SK-N-SH treated with all-trans-retinoic acid at 6 μM for 48 hours (cell line): ENCODE measurements at regions not wholly inside any gene's neighbourhood (a gene's known extent, or its start where the extent isn't known, plus 50 kb on each side); places are given as distances from the start of the nearest gene placed in this dataset.

Experiments
- ATAC-seq: fragments of 200-7000 bp; cut with Tn5 transposase; 3 replicates; pipeline ENCODE4 v1.9.1; 2020; ENCODE audit warnings: mild to moderate bottlenecking, moderate library complexity
- ARNTL ChIP-seq: fragments of 450-650 bp; formaldehyde crosslinking; IDR thresholded peaks from 2 replicates; pipeline ENCODE4 v1.5.0; 2020; ENCODE audit warnings: low read depth, mild to moderate bottlenecking, moderate library complexity, borderline replicate concordance
- BACH2 ChIP-seq: fragments of 250-450 bp; sonication (Bioruptor Pico); IDR thresholded peaks from 2 replicates; pipeline ENCODE4 v1.9.0; 2021; ENCODE audit warnings: mild to moderate bottlenecking, borderline replicate concordance
- ESRRG ChIP-seq: fragments of 250-450 bp; sonication (Bioruptor Pico); IDR thresholded peaks from 2 replicates; pipeline ENCODE4 v1.6.1; 2021; ENCODE audit warnings: mild to moderate bottlenecking
- GLIS3 ChIP-seq: fragments of 250-450 bp; sonication (Bioruptor Pico); IDR thresholded peaks from 2 replicates; pipeline ENCODE4 v1.5.0; 2020; ENCODE audit warnings: mild to moderate bottlenecking, moderate library complexity
- ISL1 ChIP-seq: fragments of 250-450 bp; sonication (Bioruptor Pico); IDR thresholded peaks from 2 replicates; pipeline ENCODE4 v2.1.2; 2022; ENCODE audit warnings: mild to moderate bottlenecking, moderate library complexity
- OSR1 ChIP-seq: fragments of 250-450 bp; sonication (Bioruptor Pico); IDR thresholded peaks from 2 replicates; pipeline ENCODE4 v1.8.0; 2022; ENCODE audit warnings: moderate library complexity, mild to moderate bottlenecking, inconsistent platforms
- PPARA ChIP-seq: fragments of 250-450 bp; sonication (Bioruptor Pico); IDR thresholded peaks from 2 replicates; pipeline ENCODE4 v1.5.0; 2020; ENCODE audit warnings: mild to moderate bottlenecking, borderline replicate concordance
- RARB ChIP-seq: fragments of 250-450 bp; sonication (Bioruptor Pico); IDR thresholded peaks from 2 replicates; pipeline ENCODE4 v1.8.0; 2021; ENCODE audit warnings: mild to moderate bottlenecking, moderate library complexity
- SNAI2 ChIP-seq: fragments of 250-450 bp; sonication (Bioruptor Pico); IDR thresholded peaks from 2 replicates; pipeline ENCODE4 v1.5.0; 2020; ENCODE audit warnings: mild to moderate bottlenecking, moderate library complexity
- TCF4 ChIP-seq: fragments of 250-450 bp; sonication (Bioruptor Pico); IDR thresholded peaks from 2 replicates; pipeline ENCODE4 v1.8.0; 2021; ENCODE audit warnings: mild to moderate bottlenecking, moderate library complexity, borderline replicate concordance
- TOX ChIP-seq: fragments of 250-450 bp; sonication (Bioruptor Pico); IDR thresholded peaks from 2 replicates; pipeline ENCODE4 v1.8.0; 2021; ENCODE audit warnings: mild to moderate bottlenecking, moderate library complexity, borderline replicate concordance
- ZC3H10 ChIP-seq: fragments of 250-450 bp; sonication (Bioruptor Pico); IDR thresholded peaks from 2 replicates; pipeline ENCODE4 v1.5.1; 2021; ENCODE audit warnings: mild to moderate bottlenecking, moderate library complexity
- ZFP3 ChIP-seq: fragments of 250-450 bp; sonication (Bioruptor Pico); IDR thresholded peaks from 2 replicates; pipeline ENCODE4 v1.5.0; 2020; ENCODE audit warnings: mild to moderate bottlenecking, moderate library complexity
- ZFP30 ChIP-seq: fragments of 450-650 bp; formaldehyde crosslinking; IDR thresholded peaks from 2 replicates; pipeline ENCODE4 v1.5.0; 2022; ENCODE audit warnings: mild to moderate bottlenecking, moderate library complexity
- ZNF565 ChIP-seq: fragments of 450-650 bp; formaldehyde crosslinking; conservative IDR thresholded peaks from 2 replicates; pipeline ENCODE4 v1.5.0; 2020; ENCODE audit warnings: low read depth, mild to moderate bottlenecking, moderate library complexity
- ZNF70 ChIP-seq: fragments of 450-650 bp; formaldehyde crosslinking; IDR thresholded peaks from 2 replicates; pipeline ENCODE4 v1.5.0; 2020; ENCODE audit warnings: mild to moderate bottlenecking, moderate library complexity
- ZNF8 ChIP-seq: fragments of 450-650 bp; formaldehyde crosslinking; IDR thresholded peaks from 2 replicates; pipeline ENCODE4 v1.5.0; 2020; ENCODE audit warnings: mild to moderate bottlenecking, moderate library complexity
- TF ChIP-seq, protein P1 (sequence below): fragments of 250-450 bp; sonication (Bioruptor Pico); IDR thresholded peaks from 2 replicates; pipeline ENCODE4 v1.8.0; 2020; ENCODE audit warnings: mild to moderate bottlenecking, moderate library complexity, borderline replicate concordance
- TF ChIP-seq, protein P2 (sequence below): fragments of 250-450 bp; sonication (Bioruptor Pico); IDR thresholded peaks from 2 replicates; pipeline ENCODE4 v1.5.1; 2021; ENCODE audit warnings: mild to moderate bottlenecking, moderate library complexity
- TF ChIP-seq, protein P3 (sequence below): fragments of 250-450 bp; sonication (Bioruptor Pico); IDR thresholded peaks from 2 replicates; pipeline ENCODE4 v1.5.0; 2020; ENCODE audit warnings: mild to moderate bottlenecking, moderate library complexity
- TF ChIP-seq, protein P4 (sequence below): fragments of 250-450 bp; sonication (Bioruptor Pico); IDR thresholded peaks from 2 replicates; pipeline ENCODE4 v1.8.0; 2021; ENCODE audit warnings: low read depth, mild to moderate bottlenecking, moderate library complexity, borderline replicate concordance
- TF ChIP-seq, protein P5 (sequence below): fragments of 250-450 bp; sonication (Bioruptor Pico); IDR thresholded peaks from 2 replicates; pipeline ENCODE4 v1.5.1; 2020; ENCODE audit warnings: low read depth, mild to moderate bottlenecking, moderate library complexity

DNA sequence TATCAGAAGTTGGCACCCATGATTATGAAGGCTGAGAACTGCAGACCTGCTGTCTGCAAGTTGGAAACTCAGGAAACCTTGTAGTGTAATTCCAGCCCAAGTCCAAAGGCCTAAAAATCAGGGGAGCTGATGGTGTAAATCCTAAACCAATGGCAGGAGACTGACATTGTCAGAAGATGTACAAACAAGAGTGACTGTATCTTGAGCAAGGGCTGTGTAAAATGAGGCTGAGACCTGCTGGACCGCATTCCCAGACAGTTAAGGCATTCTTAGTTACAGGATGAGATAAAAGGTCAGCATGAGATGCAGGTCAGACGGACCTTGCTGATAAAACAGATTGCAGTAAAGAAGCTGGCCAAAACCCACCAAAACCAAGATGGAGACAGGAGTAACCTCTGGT is 147.7 kb downstream of the COG6 start:
- TF ChIP-seq ISL1 (no peak), SNAI2 (CRISPR knock-in tag) (no peak), ZC3H10 (CRISPR knock-in tag) (no peak), ZNF8 (CRISPR knock-in tag) (no peak), RARB (CRISPR knock-in tag) (no peak), TOX (no peak), GLIS3 (CRISPR knock-in tag) (no peak), OSR1 (no peak), ZFP30 (CRISPR knock-in tag) (no peak)
- TF ChIP-seq, protein P1, sequence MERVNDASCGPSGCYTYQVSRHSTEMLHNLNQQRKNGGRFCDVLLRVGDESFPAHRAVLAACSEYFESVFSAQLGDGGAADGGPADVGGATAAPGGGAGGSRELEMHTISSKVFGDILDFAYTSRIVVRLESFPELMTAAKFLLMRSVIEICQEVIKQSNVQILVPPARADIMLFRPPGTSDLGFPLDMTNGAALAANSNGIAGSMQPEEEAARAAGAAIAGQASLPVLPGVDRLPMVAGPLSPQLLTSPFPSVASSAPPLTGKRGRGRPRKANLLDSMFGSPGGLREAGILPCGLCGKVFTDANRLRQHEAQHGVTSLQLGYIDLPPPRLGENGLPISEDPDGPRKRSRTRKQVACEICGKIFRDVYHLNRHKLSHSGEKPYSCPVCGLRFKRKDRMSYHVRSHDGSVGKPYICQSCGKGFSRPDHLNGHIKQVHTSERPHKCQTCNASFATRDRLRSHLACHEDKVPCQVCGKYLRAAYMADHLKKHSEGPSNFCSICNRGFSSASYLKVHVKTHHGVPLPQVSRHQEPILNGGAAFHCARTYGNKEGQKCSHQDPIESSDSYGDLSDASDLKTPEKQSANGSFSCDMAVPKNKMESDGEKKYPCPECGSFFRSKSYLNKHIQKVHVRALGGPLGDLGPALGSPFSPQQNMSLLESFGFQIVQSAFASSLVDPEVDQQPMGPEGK (CRISPR knock-in tag): no peak
- TF ChIP-seq, protein P2, sequence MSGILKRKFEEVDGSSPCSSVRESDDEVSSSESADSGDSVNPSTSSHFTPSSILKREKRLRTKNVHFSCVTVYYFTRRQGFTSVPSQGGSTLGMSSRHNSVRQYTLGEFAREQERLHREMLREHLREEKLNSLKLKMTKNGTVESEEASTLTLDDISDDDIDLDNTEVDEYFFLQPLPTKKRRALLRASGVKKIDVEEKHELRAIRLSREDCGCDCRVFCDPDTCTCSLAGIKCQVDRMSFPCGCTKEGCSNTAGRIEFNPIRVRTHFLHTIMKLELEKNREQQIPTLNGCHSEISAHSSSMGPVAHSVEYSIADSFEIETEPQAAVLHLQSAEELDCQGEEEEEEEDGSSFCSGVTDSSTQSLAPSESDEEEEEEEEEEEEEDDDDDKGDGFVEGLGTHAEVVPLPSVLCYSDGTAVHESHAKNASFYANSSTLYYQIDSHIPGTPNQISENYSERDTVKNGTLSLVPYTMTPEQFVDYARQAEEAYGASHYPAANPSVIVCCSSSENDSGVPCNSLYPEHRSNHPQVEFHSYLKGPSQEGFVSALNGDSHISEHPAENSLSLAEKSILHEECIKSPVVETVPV (CRISPR knock-in tag): no peak
- TF ChIP-seq, protein P3, sequence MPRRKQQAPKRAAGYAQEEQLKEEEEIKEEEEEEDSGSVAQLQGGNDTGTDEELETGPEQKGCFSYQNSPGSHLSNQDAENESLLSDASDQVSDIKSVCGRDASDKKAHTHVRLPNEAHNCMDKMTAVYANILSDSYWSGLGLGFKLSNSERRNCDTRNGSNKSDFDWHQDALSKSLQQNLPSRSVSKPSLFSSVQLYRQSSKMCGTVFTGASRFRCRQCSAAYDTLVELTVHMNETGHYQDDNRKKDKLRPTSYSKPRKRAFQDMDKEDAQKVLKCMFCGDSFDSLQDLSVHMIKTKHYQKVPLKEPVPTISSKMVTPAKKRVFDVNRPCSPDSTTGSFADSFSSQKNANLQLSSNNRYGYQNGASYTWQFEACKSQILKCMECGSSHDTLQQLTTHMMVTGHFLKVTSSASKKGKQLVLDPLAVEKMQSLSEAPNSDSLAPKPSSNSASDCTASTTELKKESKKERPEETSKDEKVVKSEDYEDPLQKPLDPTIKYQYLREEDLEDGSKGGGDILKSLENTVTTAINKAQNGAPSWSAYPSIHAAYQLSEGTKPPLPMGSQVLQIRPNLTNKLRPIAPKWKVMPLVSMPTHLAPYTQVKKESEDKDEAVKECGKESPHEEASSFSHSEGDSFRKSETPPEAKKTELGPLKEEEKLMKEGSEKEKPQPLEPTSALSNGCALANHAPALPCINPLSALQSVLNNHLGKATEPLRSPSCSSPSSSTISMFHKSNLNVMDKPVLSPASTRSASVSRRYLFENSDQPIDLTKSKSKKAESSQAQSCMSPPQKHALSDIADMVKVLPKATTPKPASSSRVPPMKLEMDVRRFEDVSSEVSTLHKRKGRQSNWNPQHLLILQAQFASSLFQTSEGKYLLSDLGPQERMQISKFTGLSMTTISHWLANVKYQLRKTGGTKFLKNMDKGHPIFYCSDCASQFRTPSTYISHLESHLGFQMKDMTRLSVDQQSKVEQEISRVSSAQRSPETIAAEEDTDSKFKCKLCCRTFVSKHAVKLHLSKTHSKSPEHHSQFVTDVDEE (CRISPR knock-in tag): no peak
- TF ChIP-seq, all 23 proteins: peak for 0
- ATAC-seq: no peak

DNA sequence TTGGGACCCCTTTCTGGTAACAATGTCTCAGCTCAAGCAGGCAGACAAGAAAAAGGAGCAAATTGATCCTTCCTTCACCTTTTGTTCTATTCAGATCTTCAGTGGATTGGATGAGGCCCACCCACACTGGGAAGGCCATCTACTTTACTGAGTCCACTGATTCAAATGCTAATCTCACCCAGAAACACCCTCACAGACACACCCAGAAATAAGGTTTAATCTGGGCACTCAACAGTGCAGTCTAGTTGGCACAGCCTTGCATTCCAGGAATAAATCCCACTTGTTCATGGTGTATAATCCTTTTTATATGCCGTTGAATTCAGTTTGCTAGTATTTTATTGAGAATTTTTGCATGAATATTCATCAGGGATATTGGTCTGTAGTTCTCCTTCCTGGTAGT is 148.4 kb downstream of the COG6 start:
- no peak for ATAC-seq

More for the DNA sequence above, 148.4 kb downstream of the COG6 start:
- TF ChIP-seq SNAI2 (CRISPR knock-in tag) (no peak), ISL1 (no peak), TOX (no peak), GLIS3 (CRISPR knock-in tag) (no peak), ZFP3 (CRISPR knock-in tag) (no peak), TCF4 (no peak), BACH2 (no peak), ZNF565 (CRISPR knock-in tag) (no peak), ESRRG (CRISPR knock-in tag) (no peak), ZNF70 (no peak), ZFP30 (CRISPR knock-in tag) (no peak), RARB (CRISPR knock-in tag) (no peak), PPARA (CRISPR knock-in tag) (no peak), ARNTL (no peak), OSR1 (no peak)
- TF ChIP-seq, protein P4, sequence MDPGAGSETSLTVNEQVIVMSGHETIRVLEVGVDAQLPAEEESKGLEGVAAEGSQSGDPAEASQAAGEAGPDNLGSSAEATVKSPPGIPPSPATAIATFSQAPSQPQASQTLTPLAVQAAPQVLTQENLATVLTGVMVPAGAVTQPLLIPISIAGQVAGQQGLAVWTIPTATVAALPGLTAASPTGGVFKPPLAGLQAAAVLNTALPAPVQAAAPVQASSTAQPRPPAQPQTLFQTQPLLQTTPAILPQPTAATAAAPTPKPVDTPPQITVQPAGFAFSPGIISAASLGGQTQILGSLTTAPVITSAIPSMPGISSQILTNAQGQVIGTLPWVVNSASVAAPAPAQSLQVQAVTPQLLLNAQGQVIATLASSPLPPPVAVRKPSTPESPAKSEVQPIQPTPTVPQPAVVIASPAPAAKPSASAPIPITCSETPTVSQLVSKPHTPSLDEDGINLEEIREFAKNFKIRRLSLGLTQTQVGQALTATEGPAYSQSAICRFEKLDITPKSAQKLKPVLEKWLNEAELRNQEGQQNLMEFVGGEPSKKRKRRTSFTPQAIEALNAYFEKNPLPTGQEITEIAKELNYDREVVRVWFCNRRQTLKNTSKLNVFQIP (CRISPR knock-in tag): no peak
- TF ChIP-seq, protein P2 (CRISPR knock-in tag): no peak
- TF ChIP-seq, protein P5, sequence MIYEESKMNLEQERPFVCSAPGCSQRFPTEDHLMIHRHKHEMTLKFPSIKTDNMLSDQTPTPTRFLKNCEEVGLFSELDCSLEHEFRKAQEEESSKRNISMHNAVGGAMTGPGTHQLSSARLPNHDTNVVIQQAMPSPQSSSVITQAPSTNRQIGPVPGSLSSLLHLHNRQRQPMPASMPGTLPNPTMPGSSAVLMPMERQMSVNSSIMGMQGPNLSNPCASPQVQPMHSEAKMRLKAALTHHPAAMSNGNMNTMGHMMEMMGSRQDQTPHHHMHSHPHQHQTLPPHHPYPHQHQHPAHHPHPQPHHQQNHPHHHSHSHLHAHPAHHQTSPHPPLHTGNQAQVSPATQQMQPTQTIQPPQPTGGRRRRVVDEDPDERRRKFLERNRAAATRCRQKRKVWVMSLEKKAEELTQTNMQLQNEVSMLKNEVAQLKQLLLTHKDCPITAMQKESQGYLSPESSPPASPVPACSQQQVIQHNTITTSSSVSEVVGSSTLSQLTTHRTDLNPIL (CRISPR knock-in tag): no peak
